Activated CD4-positive, alpha-beta T cell treated with anti-CD3 and anti-CD28 coated beads, Interleukin-2, amount 50 U/mL, for 16 hours (primary cell): ENCODE measurements at regions not wholly inside any gene's neighbourhood (a gene's known extent, or its start where the extent isn't known, plus 50 kb on each side); places are given as distances from the start of the nearest gene placed in this dataset.
A peak's percentile ranks its signal among the peaks of the same experiment; 100 is the strongest.
"Not testable (repeated sequence)": the region's sequence is repeated elsewhere in the genome, so short reads cannot be mapped to it uniquely, and the experiment has no call there.

Source experiments
- DNase-seq: peaks from one replicate; pipeline ENCODE4 v3.0.0-alpha.2; 2020

DNA sequence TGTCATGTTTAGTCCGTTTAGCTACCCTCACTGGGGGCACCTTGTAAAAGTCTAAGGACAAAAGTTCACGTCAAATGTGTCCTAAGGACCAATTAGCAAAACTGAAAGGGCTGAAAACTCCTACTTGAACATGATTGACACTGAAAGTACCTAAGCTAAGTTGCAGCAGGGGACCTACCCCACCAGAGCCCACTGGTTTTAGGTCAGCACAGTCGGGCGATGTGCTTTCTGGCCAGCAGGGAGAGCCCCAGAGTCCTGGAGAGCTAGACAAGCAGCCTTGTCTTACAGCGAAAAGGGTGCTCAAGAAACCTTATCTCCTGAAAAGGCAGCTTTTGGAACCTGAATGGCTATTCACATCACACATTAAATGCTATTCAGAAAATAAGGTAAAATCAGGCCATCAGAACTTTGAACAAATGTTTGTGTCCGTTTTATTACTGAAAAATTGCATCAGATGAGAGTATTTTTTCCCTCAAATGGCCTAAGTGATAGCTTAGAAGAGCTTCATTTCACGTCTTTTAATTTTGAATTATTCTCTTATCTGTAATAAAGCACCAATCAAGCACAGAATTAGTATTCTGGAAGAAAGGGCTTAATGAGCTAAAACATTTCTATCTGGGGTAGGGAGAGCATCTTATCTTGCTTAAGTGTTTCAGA is 52.2 kb upstream of the MKI67 start:
- DNase-seq, result peak; percentile 60

DNA sequence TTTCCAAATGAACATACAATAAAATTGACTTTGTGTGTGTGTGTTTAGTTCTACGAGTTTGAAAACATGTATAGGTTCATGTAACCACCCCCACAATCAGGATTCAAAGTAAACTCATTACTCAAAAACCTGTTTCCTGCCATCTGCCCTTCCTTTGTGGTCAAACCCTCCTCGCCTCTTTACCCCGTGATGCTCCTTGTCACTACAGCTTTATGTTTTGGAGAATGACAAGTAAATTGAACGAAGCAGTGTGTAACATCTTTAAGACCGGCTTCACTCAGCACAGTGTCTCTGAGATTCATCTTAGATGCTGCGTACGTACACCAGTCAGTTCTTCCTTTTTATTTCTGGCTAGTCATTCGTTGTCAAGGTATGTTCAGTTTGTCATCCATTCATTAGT is 54.6 kb upstream of the MKI67 start:
- peak; percentile 80 for DNase-seq

DNA sequence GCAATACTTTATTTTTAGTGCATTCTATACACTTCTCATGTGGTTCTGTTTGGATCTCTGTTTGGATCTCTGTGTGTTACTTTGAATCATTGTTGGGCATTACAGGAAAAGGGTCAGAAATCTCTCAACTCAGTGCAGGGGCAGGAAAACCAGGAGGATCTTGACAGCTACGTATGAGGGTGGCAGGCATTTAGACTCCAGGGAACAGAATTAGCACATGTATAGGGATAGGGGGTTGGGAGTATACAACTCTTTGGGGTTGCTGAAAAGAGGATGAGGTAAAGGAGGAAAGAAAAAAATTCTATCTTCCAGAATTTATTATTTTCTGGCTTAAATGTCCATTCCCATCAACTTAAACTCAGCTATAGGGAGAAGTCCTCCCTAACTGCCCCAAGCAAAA is 59.4 kb upstream of the MKI67 start:
- no peak for DNase-seq

DNA sequence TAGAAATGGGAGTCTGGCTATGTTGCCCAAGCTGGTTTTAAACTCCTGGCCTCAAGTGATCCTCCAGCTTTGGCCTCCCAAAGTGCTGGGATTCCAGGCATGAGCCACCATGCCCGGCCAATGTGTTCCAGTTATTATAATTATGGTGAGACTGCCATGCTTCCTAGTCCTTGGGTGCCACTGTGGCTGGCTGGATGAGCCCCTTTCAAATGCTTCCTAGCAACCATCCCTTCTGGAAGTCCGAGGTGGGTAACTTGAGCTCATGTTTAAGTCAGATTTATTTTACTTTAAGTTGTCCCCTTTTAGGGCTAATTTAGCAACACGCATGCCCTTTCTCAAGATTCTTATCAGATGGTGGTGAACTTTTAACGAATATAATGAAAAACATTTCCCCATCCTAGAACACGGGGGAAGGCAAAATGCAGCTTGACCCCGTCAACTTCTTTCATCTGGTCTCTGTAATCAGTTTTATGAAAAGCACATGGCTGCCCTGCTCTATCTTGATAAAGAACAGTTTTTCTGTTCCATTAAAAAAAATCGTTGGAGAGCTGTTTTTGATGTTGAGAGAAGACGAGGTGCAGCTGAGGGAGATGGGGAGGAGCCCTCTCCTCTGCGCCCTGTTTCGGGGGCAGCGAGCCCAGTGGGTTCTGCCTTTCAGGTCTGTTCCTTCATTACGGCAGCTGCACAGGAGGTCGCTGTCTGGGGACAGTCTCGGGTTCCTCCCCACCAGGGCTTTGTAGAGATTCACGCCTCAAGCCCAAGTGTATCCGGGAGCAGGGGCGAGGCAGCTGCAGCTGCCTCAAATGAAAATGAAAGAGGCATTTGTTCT is 61.0 kb upstream of the MKI67 start:
- peak; percentile 27 for DNase-seq

DNA sequence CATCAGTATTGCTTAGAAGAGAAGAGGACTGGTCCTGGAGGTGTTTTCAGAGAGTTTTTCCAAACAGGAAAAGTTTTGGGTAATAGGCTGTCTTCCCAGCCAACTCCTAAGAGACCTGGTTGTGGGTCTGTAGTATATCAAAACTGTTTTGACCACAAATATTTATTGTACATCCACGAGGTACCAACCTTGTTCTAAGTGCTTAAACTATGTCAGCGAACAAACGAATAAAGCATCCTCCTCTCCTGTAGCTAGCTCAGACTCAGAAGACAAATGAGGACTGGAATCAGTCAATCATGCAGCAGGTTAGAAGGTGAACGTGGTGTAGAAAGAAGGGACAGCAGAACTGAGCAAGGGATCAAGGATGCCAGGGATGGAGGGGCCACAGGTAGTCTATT is 61.6 kb upstream of the MKI67 start:
- no peak for DNase-seq

DNA sequence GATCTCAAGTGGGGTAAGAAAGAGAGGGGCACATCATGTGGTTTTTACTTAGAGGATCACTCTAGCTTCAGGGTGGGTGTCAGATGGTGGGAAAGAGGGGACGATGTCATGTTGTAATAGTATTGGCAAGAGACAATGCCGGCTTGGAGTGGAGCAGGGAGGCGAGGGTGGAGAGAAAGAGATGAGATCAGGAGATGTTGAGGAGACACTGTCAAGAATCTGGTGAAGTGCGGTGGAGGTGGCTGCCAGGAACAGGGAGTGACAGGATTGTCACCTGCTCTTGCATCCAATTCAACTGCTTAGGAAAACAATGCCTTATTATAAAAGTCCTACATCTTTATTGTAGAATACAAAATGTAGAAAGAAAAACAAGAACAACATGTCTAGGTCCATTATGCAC is 63.0 kb upstream of the MKI67 start:
- no peak for DNase-seq

DNA sequence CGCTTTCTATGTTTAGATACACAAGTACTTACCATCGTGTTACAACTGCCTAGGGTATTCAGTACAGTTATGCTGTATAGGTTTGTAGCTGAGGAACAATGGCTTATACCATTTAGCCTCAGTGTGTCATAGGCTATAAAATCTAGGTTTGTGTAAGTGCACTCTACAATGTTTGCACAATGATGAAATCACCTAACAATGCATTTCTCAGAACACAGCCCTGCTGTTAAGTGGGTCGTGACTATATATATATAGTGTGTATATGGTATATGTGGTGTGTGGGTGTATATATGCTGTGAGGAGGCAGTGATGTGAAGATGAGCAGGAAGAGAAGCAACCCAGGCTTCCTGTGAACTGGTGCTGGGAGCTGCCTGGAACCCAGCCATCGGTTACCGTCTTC is 65.6 kb upstream of the MKI67 start:
- no peak for DNase-seq

DNA sequence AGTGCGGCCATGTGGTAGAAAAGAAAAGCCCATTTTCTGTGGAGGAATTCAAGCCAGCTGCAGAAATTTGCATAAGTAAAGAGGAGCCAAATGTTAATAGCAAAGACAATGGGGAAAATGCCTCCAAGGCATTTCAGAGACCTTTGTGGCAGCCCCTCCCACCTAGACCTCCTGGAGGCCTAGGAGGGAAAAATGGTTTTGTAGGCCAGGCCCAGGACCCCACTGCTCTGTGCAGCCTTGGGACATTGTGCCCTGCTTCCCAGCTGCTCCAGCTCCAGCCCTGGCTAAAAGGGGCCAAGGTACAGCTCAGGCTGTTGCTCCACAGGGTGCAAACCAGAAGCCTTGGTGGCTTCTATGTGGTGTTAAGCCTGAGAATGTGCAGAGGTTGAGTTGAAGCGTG is 75.6 kb upstream of the MKI67 start:
- DNase-seq, result not testable (repeated sequence)

DNA sequence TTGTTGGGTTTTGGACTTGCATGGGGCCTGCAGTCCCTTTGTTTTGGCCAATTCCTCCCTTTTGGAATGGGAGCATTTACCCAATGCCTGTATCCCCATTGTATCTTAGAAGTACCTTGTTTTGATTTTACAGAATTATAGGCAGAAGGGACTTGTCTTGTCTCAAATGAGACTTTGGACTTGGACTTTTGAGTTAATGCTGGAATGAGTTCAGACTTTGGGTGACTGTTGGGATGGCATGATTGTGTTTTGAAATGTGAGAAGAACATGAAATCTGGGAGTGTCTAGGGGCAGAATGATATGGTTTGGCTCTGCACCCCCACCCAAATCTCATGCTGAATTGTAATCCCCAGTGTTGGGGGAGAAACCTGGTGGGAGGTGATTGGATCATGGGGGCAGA is 76.8 kb upstream of the MKI67 start:
- DNase-seq, result no peak

DNA sequence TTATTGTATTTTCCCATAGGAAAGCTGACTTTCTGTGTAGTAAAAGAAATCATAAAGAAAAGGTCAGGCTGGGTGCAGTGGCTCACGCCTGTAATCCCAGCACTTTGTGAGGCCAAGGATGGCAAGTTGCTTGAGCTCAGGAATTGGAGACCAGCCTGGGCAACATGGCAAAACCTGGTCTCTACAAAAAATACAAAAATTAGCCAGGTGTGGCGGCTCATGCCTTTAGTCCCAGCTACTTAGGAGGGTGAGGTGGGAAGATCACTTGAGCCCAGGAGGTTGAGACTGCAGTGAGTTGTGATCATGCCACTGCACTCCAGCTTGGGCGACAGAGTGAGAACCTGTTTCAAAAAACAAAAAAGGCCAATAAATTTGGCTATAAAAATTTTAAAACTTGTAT is 79.4 kb upstream of the MKI67 start:
- DNase-seq, result not testable (repeated sequence)

DNA sequence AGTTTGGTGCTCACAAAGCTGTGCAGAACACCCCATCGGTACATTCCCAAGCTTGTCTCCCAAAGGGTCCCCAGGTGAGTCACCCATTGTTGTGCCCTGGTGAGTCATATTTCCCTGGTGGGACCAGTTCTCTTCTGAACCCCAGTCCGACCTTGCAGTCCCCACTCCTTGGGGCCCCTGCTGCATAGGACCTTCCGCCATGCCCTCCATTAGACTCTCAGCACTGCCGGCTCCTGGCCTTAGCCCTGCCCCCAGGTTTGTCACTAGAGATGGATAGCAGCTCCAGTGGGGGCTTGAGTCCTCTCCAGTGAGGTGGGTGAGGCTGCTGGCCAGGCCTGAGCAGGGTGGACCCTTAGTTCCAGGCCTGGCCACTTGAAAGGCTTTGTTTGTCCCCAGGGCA is 80.5 kb upstream of the MKI67 start:
- DNase-seq, result no peak

DNA sequence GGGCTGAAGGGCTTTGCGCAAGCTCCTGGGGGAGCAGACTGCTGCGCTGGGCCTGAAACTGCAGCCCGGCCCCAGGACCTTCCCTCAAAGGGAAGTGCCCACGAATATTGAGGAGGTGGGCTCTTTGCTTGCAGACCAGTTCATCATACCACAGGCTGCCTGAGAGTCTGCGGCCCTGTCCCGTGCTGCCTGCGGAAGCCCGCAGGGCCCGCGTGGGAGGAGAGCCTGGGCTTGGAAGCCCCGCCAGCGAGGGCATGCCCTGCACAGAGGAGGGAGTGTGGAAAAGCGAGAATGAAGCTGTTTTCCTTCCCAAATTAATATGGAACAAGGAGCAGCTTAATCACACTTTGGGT is 83.6 kb upstream of the MKI67 start:
- no peak for DNase-seq

DNA sequence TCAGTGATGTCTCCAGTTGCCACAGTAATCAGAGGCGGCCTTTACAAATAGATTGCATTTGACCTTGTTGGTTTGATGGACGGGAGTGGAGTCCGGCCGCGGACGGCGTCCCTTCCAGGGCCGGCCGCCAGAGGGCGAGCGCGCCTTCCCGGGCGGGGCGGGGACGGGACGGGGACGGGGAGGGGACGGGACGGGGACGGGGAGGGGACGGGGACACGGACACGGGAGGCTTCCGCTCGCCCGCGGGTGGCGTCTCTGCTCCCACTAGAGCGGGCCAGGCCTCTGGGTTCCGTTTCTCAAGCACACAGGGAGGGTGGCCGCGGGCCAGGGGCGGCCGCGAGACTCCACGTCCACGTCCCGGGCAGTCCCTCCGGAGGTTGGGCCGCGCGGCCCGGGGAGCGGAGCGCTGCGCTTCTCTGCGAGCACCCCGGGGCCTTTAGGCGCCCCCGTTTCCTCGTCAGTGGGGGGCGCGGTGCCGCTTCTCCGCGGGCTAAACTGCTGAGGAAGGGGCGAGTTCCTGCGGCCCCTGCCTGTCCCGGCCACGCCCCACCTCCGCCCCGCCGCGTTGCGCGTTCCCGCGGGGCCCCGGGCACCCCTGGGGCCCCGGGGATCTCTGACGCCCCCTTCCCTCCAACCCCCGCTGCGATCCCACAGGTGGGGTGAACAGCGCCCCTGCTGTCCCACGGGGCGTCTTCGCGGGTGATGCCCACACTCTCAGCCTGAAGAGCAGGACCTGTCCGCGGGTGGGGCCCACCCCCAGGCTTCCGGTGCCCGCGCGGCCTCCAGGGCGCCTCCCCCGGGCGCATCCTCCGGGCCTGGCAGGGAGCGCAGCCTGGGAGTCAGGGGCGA is 84.2 kb upstream of the MKI67 start:
- peak; percentile 68 for DNase-seq

DNA sequence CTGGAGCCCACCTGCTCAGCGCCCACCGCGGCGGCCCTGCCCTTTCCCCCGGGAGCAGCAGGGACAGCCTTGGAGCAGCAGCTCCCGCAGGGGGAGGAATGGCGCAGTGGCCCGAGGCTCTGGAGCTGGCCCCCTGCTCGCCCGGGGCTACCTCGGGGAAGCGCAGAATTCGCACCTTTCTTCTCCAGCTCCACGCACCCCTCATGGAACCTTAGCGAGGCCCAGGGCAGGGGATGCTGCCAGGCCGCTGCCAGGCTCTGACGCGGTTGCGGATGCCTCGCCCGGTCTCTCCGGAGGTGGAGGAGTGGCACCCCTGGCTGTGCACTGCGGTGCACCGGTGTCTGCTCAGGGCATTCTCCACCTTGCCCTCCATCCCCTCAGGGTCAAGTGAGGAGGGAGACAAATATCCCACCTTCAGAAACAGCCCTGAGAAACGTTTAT is 84.9 kb upstream of the MKI67 start:
- DNase-seq, result no peak

DNA sequence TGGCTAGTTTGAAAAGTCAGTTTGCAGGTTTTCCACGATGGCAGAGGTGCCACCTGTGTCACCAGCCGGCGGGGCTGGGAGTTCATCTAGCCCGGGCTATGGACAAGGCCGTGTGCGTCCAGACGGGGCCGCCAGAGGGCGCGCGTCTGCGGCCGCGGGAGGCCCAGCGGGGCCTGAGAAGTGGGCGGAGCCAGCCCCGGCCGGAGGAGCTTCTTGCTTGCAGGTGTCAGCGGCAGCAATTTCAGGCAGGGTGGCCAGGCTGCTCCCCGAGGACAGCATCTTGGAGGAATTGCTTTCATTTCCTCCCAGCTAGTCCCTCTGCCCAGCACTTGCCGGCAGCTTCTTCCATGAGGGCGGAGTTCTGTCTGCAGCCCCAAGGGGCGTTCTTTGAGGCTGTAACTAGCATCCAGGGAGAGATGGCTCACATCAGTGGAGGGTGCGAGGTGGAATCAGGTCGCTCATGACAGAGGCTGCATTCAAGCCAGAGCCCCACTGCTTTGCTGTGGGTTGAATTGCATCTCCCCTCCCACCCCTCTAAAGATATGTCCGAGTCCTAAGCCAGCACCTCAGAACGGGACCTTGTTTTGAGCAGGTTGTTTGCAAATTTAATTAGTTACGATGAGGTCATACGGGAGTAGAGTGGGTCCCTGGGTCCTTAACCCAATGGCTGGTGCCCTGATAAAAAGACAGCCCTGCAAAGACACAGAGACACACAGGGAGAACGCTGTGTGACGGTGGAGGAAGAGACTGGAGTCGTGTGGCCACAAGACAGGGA is 85.9 kb upstream of the MKI67 start:
- DNase-seq, result peak; percentile 86

DNA sequence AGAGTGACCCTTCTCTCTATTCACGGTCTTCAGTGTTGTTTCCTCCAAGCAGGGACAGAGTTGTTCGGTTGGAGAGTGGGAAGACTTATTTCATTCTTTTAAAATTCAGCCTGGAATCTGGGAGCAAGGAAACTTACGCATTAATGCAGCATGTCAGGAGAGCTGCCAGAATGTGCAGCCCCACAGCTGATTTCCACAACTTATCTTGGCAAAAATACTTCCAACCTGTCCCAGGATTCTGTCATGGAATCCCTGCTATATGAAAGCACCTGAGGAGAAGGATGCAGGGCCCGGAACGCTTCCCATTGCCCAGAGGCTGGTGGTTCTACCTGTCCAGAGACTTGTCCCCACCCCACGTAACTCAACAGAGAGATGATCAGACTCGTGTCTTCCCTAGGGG is 86.9 kb upstream of the MKI67 start:
- no peak for DNase-seq

DNA sequence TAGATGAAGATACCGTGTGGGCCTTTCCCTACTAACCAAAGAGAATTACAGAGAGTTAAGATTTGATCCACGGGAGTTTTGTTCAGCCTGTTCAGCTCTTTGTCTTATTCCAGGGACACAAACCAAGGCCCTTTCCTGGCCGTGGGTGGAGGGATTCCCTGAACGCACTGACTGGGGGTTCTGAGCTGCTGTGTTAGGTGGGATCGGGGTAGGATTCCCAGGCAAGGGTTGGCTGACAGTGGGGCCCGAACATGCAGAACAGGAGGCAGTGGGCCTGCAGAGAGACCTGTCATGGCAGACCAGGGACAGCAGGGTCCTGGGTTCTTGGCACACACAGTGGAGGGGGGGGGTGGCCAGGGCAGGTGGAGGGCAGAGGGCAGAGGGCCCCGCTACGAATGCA is 89.5 kb upstream of the MKI67 start:
- DNase-seq, result no peak

DNA sequence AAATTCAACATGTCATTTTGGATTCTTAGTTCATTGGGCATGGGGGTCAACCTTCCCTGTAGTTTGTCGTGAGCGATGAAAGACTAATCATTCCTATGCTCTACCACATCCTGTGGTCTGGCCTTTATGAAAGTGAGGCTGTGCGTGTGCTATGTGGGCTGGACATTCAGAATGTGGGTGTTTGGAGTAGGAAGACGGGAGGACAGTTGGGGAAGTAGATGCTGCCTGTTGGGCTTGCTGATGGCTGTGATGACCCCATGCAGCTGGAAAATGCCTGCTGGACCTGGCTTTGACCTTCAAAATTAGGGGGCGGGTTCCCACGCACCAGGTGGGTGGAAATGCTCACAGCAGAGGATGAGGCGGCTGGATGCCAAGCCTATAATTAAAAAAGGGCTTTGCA is 90.9 kb upstream of the MKI67 start:
- DNase-seq, result no peak

DNA sequence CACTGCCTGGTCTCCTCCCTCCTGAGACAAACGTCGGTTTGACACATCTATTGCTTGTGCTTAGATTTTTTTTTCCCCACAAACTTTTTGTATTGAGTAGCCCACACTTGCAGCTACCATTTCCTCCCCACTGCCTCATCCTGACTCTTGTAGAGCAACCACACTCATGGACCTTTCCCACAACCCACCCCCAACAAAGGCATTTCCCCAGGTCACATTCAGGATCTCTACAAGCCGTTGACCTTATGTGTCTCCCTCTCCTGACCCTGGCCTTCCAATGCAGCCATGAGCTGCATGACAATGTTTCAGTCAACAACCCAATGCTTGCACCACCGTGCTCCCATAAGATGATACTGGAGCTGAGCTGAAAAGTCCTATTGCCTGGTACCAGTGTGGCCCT is 91.9 kb upstream of the MKI67 start:
- DNase-seq, result no peak

DNA sequence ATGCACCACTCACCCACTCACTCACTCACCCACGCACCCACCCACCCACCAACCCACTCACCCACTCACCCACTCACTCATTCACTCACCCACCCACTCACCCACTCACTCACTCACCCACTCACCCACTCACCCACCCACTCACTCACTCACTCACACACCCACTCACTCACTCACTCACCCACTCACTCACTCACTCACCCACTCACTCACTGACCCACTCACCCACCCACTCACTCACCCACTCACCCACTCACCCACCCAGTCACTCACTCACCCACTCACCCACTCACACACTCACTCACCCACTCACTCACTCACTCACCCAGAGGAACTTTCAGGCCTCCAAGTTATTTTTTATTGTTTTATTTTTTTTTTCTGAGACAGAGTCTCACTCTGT is 93.1 kb upstream of the MKI67 start:
- no peak for DNase-seq

DNA sequence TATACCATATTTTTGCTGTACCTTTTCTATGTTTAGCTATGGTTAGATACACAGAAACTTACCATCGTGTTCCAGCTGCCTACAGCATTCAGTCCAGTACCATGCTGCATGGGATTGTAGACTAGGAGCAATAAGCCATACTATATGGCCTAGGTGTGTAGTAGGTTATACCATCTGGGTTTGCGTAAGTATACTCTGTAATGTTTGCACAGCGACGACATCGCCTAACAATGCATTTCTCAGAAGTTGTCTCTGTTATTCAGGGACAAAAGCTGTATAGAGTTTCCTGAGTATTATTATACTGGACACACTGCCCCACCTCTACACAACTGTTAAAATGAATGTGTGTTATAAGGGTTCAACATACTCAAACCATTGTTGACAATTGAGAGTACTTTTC is 93.8 kb upstream of the MKI67 start:
- no peak for DNase-seq

DNA sequence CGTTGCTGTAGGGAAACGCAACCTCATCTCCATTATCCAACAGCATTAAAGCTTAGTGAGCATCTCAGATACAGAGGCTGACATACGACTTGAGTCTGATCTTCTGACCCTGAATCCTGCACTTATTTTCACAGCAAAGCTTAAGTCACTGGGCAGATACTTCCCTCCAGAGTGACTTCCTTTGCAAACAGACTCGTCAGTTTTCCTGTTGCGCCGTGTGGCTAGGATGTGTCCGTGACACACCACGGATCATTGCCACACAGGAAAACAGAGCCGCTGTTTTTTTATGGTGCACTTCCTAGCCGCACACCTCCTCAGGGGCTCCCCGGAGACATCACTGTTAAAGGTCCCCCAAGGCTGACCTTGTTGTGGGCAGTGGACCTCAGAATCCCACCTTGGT is 94.9 kb upstream of the MKI67 start:
- DNase-seq, result no peak

DNA sequence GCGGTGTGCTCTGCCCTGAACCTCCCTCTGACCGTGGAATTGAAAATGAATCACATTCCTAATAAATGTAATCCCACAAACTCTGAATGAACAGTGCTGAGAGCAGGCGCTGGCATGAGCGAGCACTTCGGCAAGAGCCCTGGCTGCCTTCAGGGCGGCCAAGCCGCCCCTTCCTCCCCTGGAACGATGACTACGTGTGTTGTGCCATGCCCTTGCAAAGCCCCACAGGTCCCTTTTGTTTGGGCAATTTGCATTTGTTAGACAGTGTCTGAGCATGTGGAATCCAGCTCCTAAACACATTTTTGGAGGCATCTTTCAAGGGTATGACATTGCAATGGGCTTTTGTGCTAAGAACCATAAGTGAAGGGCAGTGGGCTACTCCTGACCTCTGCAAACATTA is 95.6 kb upstream of the MKI67 start:
- no peak for DNase-seq
